Neural progenitor cell (in vitro differentiated cells): ENCODE measurements at regions not wholly inside any gene's neighbourhood (a gene's known extent, or its start where the extent isn't known, plus 50 kb on each side); places are given as distances from the start of the nearest gene placed in this dataset.

ENCODE experiments used
- EZH2phosphoT487 ChIP-seq: fragments of 200-600 bp; sonication (generic); IDR thresholded peaks from 2 replicates; pipeline ENCODE4 v1.6.1; 2017; ENCODE audit warnings: antibody characterized with exemption
- TF ChIP-seq, protein P1 (sequence below): fragments of 200-600 bp; sonication (generic); IDR thresholded peaks from 2 replicates; pipeline ENCODE4 v1.5.1; 2017; ENCODE audit warnings: antibody characterized with exemption, mild to moderate bottlenecking

DNA sequence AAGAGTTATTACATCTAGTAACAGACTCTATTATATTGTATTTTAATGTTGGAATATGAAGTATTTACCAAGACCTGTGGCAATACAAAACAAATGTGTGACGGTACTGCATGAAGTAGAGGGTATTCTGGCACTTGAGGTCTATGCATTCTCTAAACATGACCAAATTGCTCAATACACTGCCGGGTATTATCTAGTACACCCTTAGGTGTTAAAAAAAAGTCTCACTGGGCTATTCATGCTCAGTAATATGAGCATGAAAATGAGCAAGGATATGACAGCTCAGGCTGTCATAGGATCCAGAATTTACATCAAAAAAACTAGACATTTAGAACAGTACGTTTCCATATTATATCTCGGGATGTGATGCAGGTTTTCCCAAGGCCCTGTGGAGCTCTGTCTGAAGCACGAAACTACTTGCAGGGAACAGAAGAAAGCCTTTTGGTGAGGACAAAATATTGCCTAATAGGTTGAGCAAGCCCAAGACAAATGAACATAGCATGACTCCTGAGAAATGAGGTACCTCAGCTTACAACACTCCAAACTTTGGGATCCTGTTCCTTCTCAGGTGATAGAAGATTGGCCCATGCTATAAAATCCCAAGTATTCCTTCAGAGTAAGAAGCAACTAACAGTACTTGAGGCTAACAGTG lies 74.1 kb upstream of the MAOA start:
- TF ChIP-seq, protein P1, sequence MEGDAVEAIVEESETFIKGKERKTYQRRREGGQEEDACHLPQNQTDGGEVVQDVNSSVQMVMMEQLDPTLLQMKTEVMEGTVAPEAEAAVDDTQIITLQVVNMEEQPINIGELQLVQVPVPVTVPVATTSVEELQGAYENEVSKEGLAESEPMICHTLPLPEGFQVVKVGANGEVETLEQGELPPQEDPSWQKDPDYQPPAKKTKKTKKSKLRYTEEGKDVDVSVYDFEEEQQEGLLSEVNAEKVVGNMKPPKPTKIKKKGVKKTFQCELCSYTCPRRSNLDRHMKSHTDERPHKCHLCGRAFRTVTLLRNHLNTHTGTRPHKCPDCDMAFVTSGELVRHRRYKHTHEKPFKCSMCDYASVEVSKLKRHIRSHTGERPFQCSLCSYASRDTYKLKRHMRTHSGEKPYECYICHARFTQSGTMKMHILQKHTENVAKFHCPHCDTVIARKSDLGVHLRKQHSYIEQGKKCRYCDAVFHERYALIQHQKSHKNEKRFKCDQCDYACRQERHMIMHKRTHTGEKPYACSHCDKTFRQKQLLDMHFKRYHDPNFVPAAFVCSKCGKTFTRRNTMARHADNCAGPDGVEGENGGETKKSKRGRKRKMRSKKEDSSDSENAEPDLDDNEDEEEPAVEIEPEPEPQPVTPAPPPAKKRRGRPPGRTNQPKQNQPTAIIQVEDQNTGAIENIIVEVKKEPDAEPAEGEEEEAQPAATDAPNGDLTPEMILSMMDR: no peak
- no peak for TF ChIP-seq EZH2phosphoT487
